H1 (cell line): ENCODE measurements at regions not wholly inside any gene's neighbourhood (a gene's known extent, or its start where the extent isn't known, plus 50 kb on each side); places are given as distances from the start of the nearest gene placed in this dataset.

Experiments
- EGR1 ChIP-seq: IDR thresholded peaks from 2 replicates; pipeline ENCODE4 v1.6.1; 2011; ENCODE audit warnings: low read depth, low read length, borderline replicate concordance
- HDAC2 ChIP-seq, 2 experiments: fragments of 300-600 bp in 1 of 2; sonication (generic) in 1 of 2; IDR thresholded peaks; 2 replicates each; pipeline ENCODE4 v1.6.1; 2011 to 2012; ENCODE audit warnings: low read depth in 2 of 2, low read length in 2 of 2, mild to moderate bottlenecking in 2 of 2, moderate library complexity in 2 of 2, borderline replicate concordance in 1 of 2, inconsistent platforms in 1 of 2
- MAFK ChIP-seq: IDR thresholded peaks from 2 replicates; pipeline ENCODE4 v1.6.1; 2012; ENCODE audit warnings: low read depth, mild to moderate bottlenecking, improper control_type of control experiment, low read length
- RAD21 ChIP-seq, 2 experiments: IDR thresholded peaks in 1 of 2; conservative IDR thresholded peaks in 1 of 2; 2 replicates each; pipeline ENCODE4 v1.6.1; 2011; ENCODE audit warnings: low read depth in 2 of 2, low read length in 2 of 2, improper control_type of control experiment in 1 of 2, inconsistent platforms in 1 of 2, mild to moderate bottlenecking in 1 of 2, moderate library complexity in 1 of 2
- SP1 ChIP-seq: IDR thresholded peaks from 2 replicates; pipeline ENCODE4 v1.6.1; 2011; ENCODE audit warnings: low read depth, low read length

DNA sequence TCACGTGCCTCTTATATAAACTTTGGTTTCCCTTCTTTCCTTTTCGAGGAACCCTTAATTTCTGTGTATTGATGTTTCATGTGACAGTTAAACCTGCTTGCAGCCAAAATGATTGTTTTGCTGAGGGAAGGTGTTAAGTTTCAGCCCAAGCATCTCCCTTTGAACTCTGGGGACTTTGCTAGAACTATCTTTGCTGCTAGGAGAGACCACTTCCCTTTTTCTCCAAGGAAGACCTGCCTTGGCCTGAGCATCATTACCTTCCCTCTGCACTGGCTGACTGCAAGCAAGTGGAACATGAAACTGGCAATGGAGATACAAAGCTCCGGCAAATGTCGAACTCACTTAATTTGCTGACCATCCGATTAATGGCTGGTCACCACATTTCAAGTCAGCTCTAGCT lies 192.8 kb downstream of the GRIN2B start (continued):
- TF ChIP-seq MAFK (no peak), HDAC2 (IDR thresholded peaks at IDR 0.05; ENCODE audit: borderline replicate concordance in 1 of 2, low read depth in 2 of 2, low read length in 2 of 2) (no peak), RAD21 (IDR thresholded peaks at IDR 0.05 in 1 of 2, conservative IDR thresholded peaks at IDR 0.05 in 1 of 2; ENCODE audit: low read depth in 2 of 2, low read length in 2 of 2) (no peak), EGR1 (no peak), SP1 (no peak)
